HG02678 (cell line): ENCODE measurements at regions not wholly inside any gene's neighbourhood (a gene's known extent, or its start where the extent isn't known, plus 50 kb on each side); places are given as distances from the start of the nearest gene placed in this dataset.
"Not testable (repeated sequence)": the region's sequence is repeated elsewhere in the genome, so short reads cannot be mapped to it uniquely, and the experiment has no call there.

Source experiments
- ATAC-seq: cut with Tn5 transposase; IDR thresholded peaks from one replicate; pipeline ENCODE4 v1.9.1; 2021; ENCODE audit warnings: mild to moderate bottlenecking, moderate library complexity; ENCODE audit not compliant: unreplicated experiment

GRCh38 chr4:167908816-167909215 is 183.5 kb upstream of the ANXA10 start:
- no peak for ATAC-seq

- ATAC-seq, result not testable (repeated sequence)
Observed at GRCh38 chr4:167912535-167912934, 179.8 kb upstream of the ANXA10 start.

- no peak for ATAC-seq
Observed at GRCh38 chr4:167918077-167918476, 174.3 kb upstream of the ANXA10 start.

GRCh38 chr4:167930166-167930565 is 162.2 kb upstream of the ANXA10 start:
- no peak for ATAC-seq

GRCh38 chr4:167934216-167934615 is 158.1 kb upstream of the ANXA10 start:
- ATAC-seq, result no peak

- no peak for ATAC-seq
Observed at GRCh38 chr4:167939863-167940616, 152.3 kb upstream of the ANXA10 start.

- ATAC-seq, result peak; percentile 57
Observed at GRCh38 chr4:167943872-167944505, 148.3 kb upstream of the ANXA10 start.

- no peak for ATAC-seq
Observed at GRCh38 chr4:167944721-167945120, 147.6 kb upstream of the ANXA10 start.

- ATAC-seq, result no peak
Observed at GRCh38 chr4:167955006-167955405, 137.3 kb upstream of the ANXA10 start.

GRCh38 chr4:167956676-167957075 is 135.7 kb upstream of the ANXA10 start:
- ATAC-seq, result no peak

GRCh38 chr4:167964766-167965373 is 127.5 kb upstream of the ANXA10 start:
- ATAC-seq, result no peak

- no peak for ATAC-seq
Observed at GRCh38 chr4:167966143-167966542, 126.2 kb upstream of the ANXA10 start.

GRCh38 chr4:167973513-167973912 is 118.8 kb upstream of the ANXA10 start:
- ATAC-seq, result no peak

- ATAC-seq, result no peak
Observed at GRCh38 chr4:167985565-167985964, 106.8 kb upstream of the ANXA10 start.

GRCh38 chr4:167986044-167986443 is 106.3 kb upstream of the ANXA10 start:
- ATAC-seq, result no peak

GRCh38 chr4:167987285-167987684 is 105.1 kb upstream of the ANXA10 start:
- ATAC-seq, result no peak

GRCh38 chr4:167989815-167990214 is 102.5 kb upstream of the ANXA10 start:
- no peak for ATAC-seq

GRCh38 chr4:168008112-168008511 is 84.2 kb upstream of the ANXA10 start:
- ATAC-seq, result not testable (repeated sequence)

GRCh38 chr4:168019019-168019651 is 73.2 kb upstream of the ANXA10 start:
- ATAC-seq, result no peak

GRCh38 chr4:168019921-168020320 is 72.4 kb upstream of the ANXA10 start:
- no peak for ATAC-seq

- ATAC-seq, result no peak
Observed at GRCh38 chr4:168021666-168022065, 70.7 kb upstream of the ANXA10 start.

- ATAC-seq, result no peak
Observed at GRCh38 chr4:168028568-168028967, 63.8 kb upstream of the ANXA10 start.
